ENCODE measurements at regions not wholly inside any gene's neighbourhood (a gene's known extent, or its start where the extent isn't known, plus 50 kb on each side); places are given as distances from the start of the nearest gene placed in this dataset.

GRCh38 chr2:67660015-67660602, 263.0 kb downstream of the ETAA1 start:
- DNase-seq: no peak

GRCh38 chr2:67660871-67661270, 263.7 kb downstream of the ETAA1 start:
- no peak for DNase-seq

- no peak for DNase-seq
These were observed 265.1 kb downstream of the ETAA1 start for GRCh38 chr2:67662222-67662621.

GRCh38 chr2:67663776-67664175, 266.6 kb downstream of the ETAA1 start:
- DNase-seq: no peak

GRCh38 chr2:67666386-67667053, 269.4 kb downstream of the ETAA1 start:
- DNase-seq: peak; percentile 4

GRCh38 chr2:67667054-67667908, 270.1 kb downstream of the ETAA1 start:
- DNase-seq: peak; percentile 6

- DNase-seq: no peak
These were observed 271.4 kb downstream of the ETAA1 start for GRCh38 chr2:67668538-67668937.

- DNase-seq: no peak
These were observed 272.0 kb downstream of the ETAA1 start for GRCh38 chr2:67669168-67669567.

- no peak for DNase-seq
These were observed 272.6 kb downstream of the ETAA1 start for GRCh38 chr2:67669766-67670165.

GRCh38 chr2:67670747-67671183, 273.6 kb downstream of the ETAA1 start:
- DNase-seq: no peak

GRCh38 chr2:67671464-67672450, 274.6 kb downstream of the ETAA1 start:
- DNase-seq: no peak

- no peak for DNase-seq
These were observed 277.5 kb downstream of the ETAA1 start for GRCh38 chr2:67674668-67675067.

- DNase-seq: no peak
These were observed 287.9 kb downstream of the ETAA1 start for GRCh38 chr2:67684991-67685390.

- no peak for DNase-seq
These were observed 289.1 kb downstream of the ETAA1 start for GRCh38 chr2:67686254-67686653.

GRCh38 chr2:67689186-67689585, 292.1 kb downstream of the ETAA1 start:
- no peak for DNase-seq

- DNase-seq: no peak
These were observed 292.5 kb downstream of the ETAA1 start for GRCh38 chr2:67689651-67690050.

- peak; percentile 18 for DNase-seq
These were observed 297.3 kb downstream of the ETAA1 start for GRCh38 chr2:67694445-67694844.

GRCh38 chr2:67701011-67701410, 303.9 kb downstream of the ETAA1 start:
- no peak for DNase-seq

GRCh38 chr2:67702284-67702683, 305.2 kb downstream of the ETAA1 start:
- peak; percentile 12 for DNase-seq

- no peak for DNase-seq
These were observed 305.8 kb downstream of the ETAA1 start for GRCh38 chr2:67702937-67703336.

- DNase-seq: no peak
These were observed 308.9 kb downstream of the ETAA1 start for GRCh38 chr2:67706082-67706481.

- no peak for DNase-seq
These were observed 310.8 kb downstream of the ETAA1 start for GRCh38 chr2:67707896-67708295.

GRCh38 chr2:67709835-67710234, 312.7 kb downstream of the ETAA1 start:
- DNase-seq: peak; percentile 23

All from NCI-H69 (cell line).